ENCODE measurements at regions not wholly inside any gene's neighbourhood (a gene's known extent, or its start where the extent isn't known, plus 50 kb on each side); places are given as distances from the start of the nearest gene placed in this dataset.

DNA sequence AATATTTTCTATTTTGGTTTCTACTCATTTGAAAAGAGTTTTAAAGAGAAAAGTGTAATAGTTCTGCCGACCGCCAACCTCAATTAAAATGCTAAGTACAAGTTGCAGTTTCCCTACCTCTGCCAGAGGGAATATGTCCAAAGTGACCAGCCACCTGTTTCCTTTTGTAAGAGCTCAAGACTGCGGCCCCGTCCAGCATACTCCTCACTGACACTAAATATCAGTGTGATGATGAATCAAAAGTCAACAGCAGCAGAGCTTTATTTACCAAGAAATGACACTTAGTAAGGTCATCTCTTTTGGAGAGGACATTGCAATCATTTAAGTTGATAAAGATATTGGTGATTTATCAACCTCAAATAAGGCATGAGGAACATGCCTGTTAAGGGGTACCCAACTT is 57.4 kb upstream of the NRIP1 start:
- H3K4me2 ChIP-seq (ENCODE audit: low read depth, low read length, poor library complexity, severe bottlenecking): no peak overlapping the region
- H2AFZ ChIP-seq (ENCODE audit: low read length): no peak overlapping the region
- H3K4me3 ChIP-seq (ENCODE audit: low read length, poor library complexity, severe bottlenecking): no peak overlapping the region

DNA sequence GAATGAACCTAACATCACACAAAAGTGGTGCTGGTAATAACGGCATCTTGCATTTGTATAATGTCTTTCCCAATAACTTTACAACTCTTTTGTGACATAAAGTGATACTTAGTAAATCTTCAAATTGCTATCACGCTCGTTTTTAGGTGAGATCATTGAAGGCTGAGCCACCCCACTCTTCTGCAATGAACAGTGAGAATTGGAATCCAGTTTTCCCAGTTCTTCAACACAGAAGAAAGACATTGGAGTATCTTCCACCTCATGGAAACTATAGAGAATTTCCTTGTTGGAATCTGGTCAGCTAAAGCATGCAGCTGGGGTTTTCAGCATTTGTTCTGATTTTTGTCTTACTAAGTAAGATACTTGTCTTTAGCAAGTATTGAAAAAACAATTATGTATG is 59.9 kb upstream of the NRIP1 start:
- no peaks in the 10 kb centered on the region for H3K36me3 ChIP-seq (ENCODE audit: insufficient read depth, low read length)
- H3K27me3 ChIP-seq (ENCODE audit: insufficient read depth, low read length, poor library complexity, severe bottlenecking): no peaks in the 10 kb centered on the region
- H3K4me1 ChIP-seq (ENCODE audit: insufficient read depth, low read length, poor library complexity, severe bottlenecking): no peaks in the 10 kb centered on the region
- no peaks in the 10 kb centered on the region for H3K79me2 ChIP-seq (ENCODE audit: insufficient read depth, low read length)
- H3K4me3 ChIP-seq (ENCODE audit: low read length, poor library complexity, severe bottlenecking): no peak overlapping the region
- H3K9ac ChIP-seq (ENCODE audit: low read depth, low read length, poor library complexity, severe bottlenecking): no peak overlapping the region
- H3K4me2 ChIP-seq (ENCODE audit: low read depth, low read length, poor library complexity, severe bottlenecking): no peak overlapping the region
- H3K9me3 ChIP-seq (ENCODE audit: insufficient read depth, low read depth, low read length): no peaks in the 10 kb centered on the region
- TF ChIP-seq EZH2phosphoT487 (IDR thresholded peaks at IDR 0.05; ENCODE audit: borderline replicate concordance): no peak
- TF ChIP-seq CTCF (conservative IDR thresholded peaks at IDR 0.05; ENCODE audit: low read length): no peak
- no peaks in the 10 kb centered on the region for H3F3A ChIP-seq (ENCODE audit: low read depth)
- H3K9me2 ChIP-seq (replicated peaks; ENCODE audit: low read depth, low read length): no peaks in the 10 kb centered on the region
- no peak overlapping the region for H2AFZ ChIP-seq (ENCODE audit: low read length)
- H4K20me1 ChIP-seq (ENCODE audit: insufficient read depth, low read length, poor library complexity, severe bottlenecking): no peaks in the 10 kb centered on the region

More for the DNA sequence above, 57.4 kb upstream of the NRIP1 start:
- Histone ChIP-seq H3K36me3 (ENCODE audit: insufficient read depth, low read length) (no peaks in the 10 kb centered on the region), H3K27me3 (ENCODE audit: insufficient read depth, low read length, poor library complexity, severe bottlenecking) (no peaks in the 10 kb centered on the region), H4K20me1 (ENCODE audit: insufficient read depth, low read length, poor library complexity, severe bottlenecking) (no peaks in the 10 kb centered on the region), H3K9me3 (ENCODE audit: insufficient read depth, low read depth, low read length) (no peaks in the 10 kb centered on the region), H3F3A (ENCODE audit: low read depth) (no peaks in the 10 kb centered on the region), H3K9ac (ENCODE audit: low read depth, low read length, poor library complexity, severe bottlenecking) (no peak overlapping the region), H3K79me2 (ENCODE audit: insufficient read depth, low read length) (no peaks in the 10 kb centered on the region), H3K4me1 (ENCODE audit: insufficient read depth, low read length, poor library complexity, severe bottlenecking) (no peaks in the 10 kb centered on the region), H3K9me2 (replicated peaks; ENCODE audit: low read depth, low read length) (no peaks in the 10 kb centered on the region)
- TF ChIP-seq CTCF (conservative IDR thresholded peaks at IDR 0.05; ENCODE audit: low read length) (no peak), EZH2phosphoT487 (IDR thresholded peaks at IDR 0.05; ENCODE audit: borderline replicate concordance) (no peak)

GRCh38 chr21:15126948-15127347 is 62.1 kb upstream of the NRIP1 start:
- Histone ChIP-seq H4K20me1 (ENCODE audit: insufficient read depth, low read length, poor library complexity, severe bottlenecking) (no peaks in the 10 kb centered on the region), H3F3A (ENCODE audit: low read depth) (no peaks in the 10 kb centered on the region), H3K4me3 (ENCODE audit: low read length, poor library complexity, severe bottlenecking) (no peak overlapping the region), H3K79me2 (ENCODE audit: insufficient read depth, low read length) (no peaks in the 10 kb centered on the region), H3K4me1 (ENCODE audit: insufficient read depth, low read length, poor library complexity, severe bottlenecking) (no peaks in the 10 kb centered on the region), H3K9me2 (replicated peaks; ENCODE audit: low read depth, low read length) (no peaks in the 10 kb centered on the region), H3K4me2 (ENCODE audit: low read depth, low read length, poor library complexity, severe bottlenecking) (no peak overlapping the region), H3K27me3 (ENCODE audit: insufficient read depth, low read length, poor library complexity, severe bottlenecking) (no peaks in the 10 kb centered on the region), H2AFZ (ENCODE audit: low read length) (no peak overlapping the region), H3K9ac (ENCODE audit: low read depth, low read length, poor library complexity, severe bottlenecking) (no peak overlapping the region), H3K36me3 (ENCODE audit: insufficient read depth, low read length) (no peaks in the 10 kb centered on the region), H3K9me3 (ENCODE audit: insufficient read depth, low read depth, low read length) (no peaks in the 10 kb centered on the region)
- TF ChIP-seq CTCF (conservative IDR thresholded peaks at IDR 0.05; ENCODE audit: low read length): no peak
- no peak for TF ChIP-seq EZH2phosphoT487 (IDR thresholded peaks at IDR 0.05; ENCODE audit: borderline replicate concordance)
